HG03159 (cell line): ENCODE measurements at regions not wholly inside any gene's neighbourhood (a gene's known extent, or its start where the extent isn't known, plus 50 kb on each side); places are given as distances from the start of the nearest gene placed in this dataset.
A peak's percentile ranks its signal among the peaks of the same experiment; 100 is the strongest.
"Not testable (repeated sequence)": the region's sequence is repeated elsewhere in the genome, so short reads cannot be mapped to it uniquely, and the experiment has no call there.

Experiments
- ATAC-seq: cut with Tn5 transposase; IDR thresholded peaks from one replicate; pipeline ENCODE4 v1.9.1; 2021; ENCODE audit warnings: mild to moderate bottlenecking, moderate library complexity; ENCODE audit not compliant: unreplicated experiment

DNA sequence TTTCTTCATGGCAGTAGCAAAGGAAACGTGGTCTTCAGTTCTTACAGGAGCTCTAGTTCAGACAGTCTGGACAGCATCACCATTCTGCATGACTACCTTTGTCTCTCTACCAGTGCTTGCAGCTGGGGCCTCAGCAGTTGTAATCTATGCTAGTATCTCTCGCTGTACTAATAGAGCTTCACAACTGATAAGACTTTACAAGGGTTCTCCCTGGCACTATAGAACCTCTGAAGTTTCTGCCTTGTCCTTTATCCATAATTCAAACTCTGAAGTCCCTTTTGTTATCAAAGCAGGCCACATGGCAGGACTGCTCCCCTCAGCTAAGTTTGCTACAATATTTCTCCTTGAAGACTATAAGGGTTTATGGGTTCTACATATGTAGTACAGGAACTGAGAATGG, 842.1 kb upstream of the ADGRB3 start:
- ATAC-seq, result no peak

DNA sequence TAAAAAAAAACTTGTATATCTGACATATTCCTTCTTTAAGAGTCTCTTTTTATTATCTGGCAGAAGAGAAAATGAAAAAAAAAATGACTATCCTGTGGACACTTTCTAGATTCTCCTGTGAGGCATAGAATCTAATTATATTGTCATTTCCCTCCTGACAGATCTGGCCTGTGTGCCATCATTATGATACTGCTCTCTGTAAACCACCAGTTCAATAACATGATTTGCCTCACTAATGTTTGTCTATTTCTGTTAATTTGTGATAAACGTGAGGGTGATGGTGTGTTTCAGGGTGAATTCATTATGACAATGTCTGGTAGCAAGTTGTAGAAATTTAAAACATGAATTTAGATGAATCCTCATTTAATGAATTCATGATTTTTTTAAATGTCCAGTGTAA, 844.5 kb upstream of the ADGRB3 start:
- no peak for ATAC-seq

DNA sequence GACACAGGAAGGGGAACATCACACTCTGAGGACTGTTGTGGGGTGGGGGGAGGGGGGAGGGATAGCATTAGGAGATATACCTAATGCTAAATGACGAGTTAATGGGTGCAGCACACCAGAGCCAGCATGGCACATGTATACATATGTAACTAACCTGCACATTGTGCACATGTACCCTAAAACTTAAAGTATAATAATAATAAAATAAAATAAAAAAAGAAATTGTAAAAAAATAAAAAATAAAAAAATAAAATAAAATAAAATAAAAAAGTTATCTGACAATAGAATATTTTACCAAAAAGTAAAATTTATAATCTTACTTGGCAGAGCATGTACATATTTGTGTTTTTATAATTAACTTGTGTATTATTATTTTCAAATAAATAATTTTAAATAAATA, 848.0 kb upstream of the ADGRB3 start:
- not testable (repeated sequence) for ATAC-seq

DNA sequence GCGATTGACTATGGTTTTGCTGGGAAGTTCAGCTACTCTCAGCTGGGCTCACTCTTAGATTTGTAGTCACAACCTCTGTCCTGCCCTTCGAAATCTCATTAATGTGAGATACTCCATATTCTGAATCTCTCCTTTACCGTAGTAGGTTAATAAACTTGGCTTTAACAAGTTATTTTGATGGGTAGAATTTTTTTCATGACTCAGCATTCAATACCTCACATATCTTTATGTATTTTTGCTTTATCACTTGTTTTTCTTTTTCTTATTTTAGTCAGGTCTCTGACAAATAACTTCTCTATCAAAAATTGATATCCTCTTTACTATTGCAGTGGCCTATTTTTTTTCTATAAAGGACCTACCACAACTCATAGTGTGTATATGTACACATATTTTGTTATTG, 855.2 kb upstream of the ADGRB3 start:
- no peak for ATAC-seq

DNA sequence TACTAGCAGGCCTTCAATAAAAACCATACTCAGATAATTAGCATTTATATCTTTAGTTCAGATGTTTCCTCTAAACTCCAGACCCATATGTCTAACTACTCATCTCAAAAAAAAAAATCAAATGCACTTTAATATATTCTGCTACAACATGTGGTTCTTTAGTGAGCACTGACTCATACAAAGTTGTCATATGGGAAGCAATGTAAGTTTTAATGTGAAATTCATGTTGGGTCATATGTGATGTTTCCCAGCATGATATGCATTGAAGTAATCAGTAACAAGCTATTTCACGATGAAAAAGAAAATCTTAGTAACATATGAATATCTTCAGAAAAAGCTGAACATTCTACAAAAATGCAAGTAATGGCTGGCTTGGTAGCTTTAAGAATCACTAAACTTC, 859.7 kb upstream of the ADGRB3 start:
- no peak for ATAC-seq

DNA sequence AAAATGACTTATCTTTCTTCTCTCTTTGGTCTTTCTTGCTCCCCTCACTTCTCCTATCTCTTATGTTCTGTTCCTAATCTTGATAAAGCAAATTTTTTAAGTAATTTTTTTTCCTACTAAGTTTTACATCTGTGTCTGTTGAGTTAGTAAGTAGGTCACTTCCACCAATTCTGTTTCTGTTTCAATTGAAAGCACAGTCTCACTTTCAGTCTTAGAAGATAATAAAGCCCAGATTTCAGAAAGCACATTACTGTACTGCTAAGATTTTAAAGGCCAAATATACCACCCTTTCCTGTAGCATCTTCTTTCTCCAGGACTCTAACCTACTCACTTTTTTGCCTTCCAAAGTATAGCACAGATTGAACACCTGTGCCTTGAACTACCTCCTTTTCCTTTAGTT, 866.1 kb upstream of the ADGRB3 start:
- peak; percentile 91 for ATAC-seq

DNA sequence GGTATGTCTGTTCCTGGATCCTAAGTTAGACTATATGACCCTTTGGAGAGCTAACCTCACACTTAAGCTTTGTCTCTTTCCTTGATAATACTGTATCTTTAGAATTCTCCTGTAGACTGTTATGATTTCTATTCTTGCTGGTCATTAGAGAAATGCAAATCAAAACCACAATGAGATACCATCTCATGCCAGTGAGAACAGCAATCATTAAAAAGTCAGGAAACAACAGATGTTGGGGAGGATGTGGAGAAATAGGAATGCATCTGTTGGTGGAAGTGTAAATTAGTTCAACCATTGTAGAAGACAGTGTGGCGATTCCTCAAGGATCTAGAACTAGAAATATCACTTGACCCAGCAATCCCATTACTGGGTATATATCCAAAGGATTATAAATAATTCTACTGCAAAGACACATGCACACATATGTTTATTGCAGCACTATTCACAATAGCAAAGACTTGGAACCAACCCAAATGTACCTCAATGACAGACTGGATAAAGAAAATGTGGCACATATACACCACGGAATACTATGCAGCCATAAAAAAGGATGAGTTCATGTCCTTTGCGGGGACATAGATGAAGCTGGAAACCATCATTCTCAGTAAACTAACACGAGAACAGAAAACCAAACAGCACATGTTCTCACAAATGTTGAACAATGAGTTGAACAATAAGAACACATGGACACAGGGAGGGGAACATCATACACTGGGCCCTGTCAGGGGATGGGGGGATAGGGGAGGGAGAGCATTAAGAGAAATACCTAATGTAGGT, 867.8 kb upstream of the ADGRB3 start:
- ATAC-seq, result not testable (repeated sequence)

DNA sequence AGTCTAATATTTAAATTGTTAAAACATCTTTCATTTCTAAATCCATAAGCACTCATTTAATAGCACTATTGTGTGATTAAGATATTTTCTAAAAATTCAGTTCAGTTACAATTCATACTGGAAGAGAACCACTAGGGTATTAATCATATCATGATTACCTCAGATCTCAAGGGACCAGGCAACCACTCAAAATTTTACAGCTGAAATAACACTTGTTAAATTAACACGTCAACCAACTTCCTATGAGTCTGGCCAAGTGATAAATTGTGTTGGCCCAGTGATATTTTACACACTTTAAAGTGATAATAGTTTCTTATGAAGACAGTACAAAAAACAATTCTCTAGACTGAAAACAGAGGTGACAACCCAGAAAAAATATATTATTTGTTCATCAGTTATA, 869.0 kb upstream of the ADGRB3 start:
- ATAC-seq, result no peak

DNA sequence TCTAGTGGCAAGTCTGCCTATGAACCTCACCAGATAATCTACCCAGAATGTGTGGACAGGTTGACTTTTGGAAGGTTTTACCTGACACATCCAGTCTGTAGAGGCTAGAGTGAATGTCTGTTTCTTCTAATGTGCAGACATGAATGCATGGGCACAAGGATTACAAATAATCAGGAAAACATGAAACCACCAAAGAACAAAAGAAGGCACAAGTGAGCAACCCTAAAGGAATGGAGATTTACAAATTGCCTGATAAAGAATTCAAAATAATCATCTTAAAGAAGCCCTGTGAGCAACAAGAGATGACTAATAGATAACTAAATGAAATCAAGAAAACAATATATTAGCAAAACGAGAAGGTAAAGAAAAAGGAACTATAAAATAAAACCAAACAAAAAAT, 876.1 kb upstream of the ADGRB3 start:
- no peak for ATAC-seq

DNA sequence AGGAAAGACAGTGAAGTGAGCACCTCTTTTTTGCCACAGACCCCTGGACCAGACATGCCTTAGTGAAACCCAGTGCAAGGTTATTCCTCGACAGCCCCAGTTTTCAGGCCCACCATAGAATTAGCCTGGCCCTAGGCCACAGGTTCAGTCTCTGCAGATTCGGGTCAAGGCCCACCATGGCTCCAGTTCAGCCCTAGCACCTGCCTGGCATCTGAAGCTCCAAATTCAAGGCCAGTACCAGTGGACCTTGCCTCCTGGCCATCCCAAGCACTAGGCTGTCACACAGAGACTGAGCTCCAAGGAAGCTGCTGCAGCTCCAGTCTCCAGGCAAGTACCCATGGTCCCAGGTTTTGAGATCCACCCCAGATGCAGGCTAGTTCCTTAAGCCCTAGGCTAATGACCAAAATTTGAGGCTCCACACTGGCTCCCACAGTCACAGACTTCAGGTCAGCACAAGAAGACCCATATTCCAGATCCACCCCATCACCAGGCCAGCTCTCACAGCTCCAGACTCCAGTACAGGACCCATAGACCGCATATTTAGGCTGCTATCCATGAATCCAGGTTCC, 877.5 kb upstream of the ADGRB3 start:
- no peak for ATAC-seq

DNA sequence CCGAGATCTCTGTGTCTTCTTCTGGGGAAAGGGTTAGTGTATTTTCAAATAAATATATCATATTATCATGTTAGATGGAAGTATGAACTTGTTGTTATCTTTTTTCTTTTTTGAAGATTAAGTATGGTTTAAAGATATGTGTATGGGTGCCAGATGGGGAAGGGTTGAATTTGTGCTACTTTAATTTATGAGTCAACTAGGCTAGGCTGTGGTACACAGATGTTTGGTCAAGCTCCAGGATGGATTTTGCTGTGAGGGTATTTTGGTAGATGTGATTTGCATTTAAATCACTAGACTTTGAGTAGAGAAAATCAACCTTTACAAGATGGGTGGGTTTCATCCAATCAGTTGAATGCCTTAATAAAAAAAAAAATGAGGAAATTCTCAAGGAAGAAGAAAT, 886.6 kb upstream of the ADGRB3 start:
- ATAC-seq, result no peak

DNA sequence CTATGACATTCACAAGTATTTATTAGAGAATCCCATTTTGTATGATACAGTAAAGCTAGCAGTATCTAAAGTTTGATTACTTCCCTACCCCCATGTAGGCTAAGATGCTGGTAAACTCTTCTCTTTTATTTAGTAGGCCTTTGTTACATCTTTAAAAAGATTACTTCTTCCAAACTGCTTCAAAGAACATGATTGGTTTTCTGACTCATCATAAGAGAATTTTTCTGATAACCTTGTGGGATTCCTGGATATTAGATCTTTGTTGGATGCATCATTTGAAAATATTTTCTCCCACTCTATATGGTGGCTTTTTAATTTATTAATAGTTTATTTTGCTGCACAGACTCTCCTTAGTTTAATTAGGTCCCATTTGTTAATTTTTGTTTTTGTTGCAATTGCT, 898.3 kb upstream of the ADGRB3 start:
- no peak for ATAC-seq

DNA sequence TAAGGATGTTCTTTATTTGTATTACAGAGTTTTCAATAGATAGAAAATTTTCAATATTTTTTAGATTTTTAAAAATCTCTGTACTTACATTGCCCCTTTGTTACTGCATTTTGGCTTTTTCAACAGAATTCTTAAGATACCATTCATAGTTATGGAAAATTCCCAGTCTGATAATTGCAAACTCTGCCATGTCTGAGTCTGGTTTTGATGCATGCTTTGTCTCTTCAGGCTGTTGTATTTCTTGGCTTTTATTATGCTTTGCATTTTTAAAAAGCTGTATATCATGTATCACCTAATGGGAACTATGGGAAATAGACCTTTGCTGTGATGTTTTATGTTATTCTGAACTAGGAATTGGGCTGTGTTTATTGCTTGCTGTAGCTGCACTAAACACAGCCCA, 898.9 kb upstream of the ADGRB3 start:
- ATAC-seq, result no peak

DNA sequence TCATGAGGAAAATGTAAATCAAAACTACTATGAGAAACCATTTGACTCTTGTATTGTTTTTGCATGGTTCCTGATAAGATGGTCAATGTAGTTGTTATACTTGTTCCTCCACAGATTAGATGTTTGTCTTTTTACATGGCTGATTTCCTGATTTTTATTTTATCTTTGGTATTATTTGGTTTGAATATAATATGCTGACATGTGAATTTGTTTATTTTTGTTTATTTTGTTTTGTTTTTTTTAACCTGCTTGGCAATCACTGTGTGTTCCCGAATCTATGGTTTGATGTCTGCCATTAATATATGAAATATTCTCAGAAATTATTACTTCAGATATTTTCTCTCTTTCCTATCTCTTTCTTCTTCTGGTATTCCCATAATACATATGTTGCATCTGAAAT, 899.5 kb upstream of the ADGRB3 start:
- ATAC-seq, result no peak

DNA sequence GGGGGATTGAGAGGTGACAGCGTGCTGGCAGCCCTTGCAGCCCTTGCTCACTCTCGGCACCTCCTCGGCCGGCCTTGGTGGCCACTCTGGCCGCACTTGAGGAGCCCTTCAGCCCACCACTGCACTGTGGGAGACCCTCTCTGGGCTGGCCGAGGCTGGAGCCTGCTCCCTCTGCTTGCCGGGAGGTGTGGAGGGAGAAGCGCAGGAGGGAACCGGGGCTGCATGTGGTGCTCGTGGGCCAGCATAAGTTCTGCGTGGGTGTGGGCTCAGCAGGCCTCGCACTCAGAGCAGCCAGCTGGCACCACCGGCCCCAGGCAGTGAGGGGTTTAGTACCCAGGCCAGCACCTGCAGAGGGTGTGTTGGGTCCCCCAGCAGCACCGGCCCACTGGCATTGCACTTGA, 912.2 kb upstream of the ADGRB3 start:
- no peak for ATAC-seq

DNA sequence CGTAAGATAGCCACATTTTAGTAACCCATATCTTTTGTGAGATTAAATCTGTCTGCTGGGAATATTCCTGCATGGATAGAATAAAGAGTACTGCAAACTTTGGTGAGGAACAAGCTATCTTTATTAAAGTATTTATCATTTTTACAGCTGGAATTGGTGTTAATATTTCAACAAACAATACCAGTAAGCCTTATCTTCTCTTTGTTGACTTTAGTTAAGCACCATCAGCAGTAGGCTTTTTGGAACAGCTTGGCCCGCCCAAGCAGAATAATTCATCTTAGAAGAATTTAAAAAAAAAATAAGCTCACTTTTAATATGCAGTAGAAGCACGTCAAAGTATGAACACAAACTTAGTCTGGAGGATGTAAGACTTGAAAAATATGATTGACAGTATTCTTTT, 917.8 kb upstream of the ADGRB3 start:
- no peak for ATAC-seq

DNA sequence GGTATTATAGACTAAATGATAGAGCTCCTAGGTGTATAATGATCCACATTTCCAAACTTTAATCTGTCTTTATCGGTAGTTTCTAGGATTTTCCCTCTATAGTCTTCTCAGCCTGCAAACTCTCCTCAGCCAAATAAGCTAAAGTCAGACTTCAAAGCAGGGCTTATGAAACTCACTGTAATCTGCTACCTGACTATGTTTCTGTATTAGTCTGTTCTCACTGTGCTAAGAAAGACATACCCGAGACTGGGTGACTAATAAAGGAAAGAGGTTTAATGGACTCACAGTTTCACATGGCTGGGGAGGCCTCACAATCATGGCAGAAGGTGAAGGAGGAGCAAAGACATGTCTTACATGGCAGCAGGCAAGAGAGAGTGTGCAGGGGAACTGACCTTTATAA, 928.7 kb upstream of the ADGRB3 start:
- no peak for ATAC-seq

DNA sequence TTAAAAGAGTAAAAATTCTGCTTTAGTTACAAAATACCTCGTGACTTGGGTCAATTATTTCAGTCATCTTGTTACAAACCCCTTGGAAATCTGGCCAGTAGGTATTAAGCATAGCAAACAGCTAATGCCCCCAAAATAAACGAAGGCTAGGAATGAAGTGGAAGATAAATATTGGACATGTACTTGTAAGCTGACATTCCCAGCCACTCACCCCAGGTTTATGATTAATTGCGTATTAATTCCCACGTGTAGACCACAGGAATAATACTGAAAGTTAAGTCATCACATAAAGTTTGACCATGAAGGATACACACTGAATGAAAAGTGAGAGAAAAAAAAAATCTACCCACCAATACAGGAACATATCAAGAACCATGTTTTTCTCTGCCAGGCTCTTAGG, 936.5 kb upstream of the ADGRB3 start:
- no peak for ATAC-seq

DNA sequence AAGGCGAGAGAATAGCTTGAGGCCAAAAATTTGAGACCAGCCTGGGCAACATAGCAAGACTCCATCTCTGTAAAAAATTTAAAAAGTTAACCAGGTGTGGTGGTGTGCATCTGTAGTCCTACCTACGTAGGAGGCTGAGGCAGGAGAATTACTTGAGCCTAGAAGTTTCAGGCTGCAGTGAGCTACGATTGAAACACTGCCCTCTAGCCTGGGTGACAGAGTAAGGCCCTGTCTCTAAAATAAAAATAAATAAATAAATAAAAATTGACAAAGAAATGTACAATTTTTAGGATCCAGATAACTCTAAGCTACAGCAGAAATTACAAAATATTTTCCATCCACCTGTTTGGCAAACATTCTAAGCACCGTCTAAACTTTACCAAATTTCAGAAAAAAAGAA, 941.0 kb upstream of the ADGRB3 start:
- no peak for ATAC-seq

DNA sequence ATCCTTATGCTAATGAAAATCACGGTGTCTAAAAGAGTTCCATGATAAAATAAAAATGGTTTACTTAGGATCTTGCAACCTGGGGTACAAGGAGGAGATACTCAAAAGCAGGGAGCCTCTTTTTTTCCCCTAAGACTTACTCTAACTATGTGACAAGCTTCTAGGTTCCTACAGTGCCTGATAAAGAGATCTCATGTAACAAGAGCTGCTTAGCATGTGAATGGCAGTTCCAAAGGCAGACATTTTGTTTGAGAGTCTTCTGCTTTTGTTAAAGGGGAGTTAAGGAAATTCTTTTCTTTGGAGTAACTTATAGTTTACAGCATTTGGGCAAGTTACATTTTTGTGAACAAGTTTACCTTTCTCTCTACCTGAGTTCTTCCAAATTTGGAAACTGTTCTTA, 945.8 kb upstream of the ADGRB3 start:
- ATAC-seq, result no peak

DNA sequence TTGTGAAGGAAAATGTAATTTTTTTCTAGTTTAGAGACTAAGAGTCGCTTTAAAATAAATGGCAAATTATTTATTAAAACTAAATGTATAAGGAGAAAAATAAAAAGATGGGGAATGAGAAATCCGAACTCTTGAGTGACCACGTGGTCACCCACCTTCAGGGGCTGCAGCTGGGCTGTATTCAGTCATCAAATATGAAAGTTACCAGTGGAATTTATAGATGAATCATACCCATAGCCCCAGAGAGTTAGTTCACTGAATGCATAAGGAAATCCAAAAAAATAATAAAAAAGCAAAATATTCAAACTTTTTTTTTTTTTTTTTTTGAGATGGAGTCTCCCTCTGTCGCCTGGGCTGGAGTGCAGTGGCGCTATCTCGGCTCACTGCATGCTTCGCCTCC, 947.7 kb upstream of the ADGRB3 start:
- no peak for ATAC-seq

DNA sequence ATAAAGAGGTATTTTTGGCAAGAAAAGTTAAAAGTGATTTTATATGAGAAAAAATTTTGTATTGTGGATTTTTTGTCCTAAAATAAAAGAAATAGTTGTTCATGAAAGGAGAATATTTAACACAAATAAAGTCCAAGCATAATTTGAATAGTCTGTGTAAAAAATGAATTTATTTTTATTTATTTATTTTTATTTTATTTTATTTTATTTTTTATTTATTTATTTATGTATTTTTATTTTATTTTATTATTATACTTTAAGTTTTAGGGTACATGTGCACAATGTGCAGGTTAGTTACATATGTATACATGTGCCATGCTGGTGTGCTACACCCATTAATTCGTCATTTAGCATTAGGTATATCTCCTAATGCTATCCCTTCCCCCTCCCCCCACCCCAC, 948.9 kb upstream of the ADGRB3 start:
- ATAC-seq, result not testable (repeated sequence)

DNA sequence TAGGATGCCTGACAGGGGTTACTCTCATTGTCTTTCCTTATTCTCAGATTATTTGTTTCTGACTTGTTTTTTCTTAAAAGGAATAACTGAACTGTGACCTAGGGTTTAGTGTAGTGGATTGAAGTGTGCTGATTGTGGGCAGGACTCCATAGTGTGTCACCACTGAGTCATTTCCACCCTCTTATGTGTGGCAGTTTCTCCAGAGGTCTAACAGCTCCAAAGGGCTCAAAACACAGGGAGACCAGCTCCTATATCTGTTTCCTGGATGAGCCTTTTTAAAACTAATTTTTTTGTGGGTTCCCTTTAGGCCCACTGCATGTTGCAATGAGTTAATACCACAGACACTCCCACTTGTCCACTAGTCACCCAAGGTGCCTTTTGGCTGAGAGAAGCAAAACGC, 951.1 kb upstream of the ADGRB3 start:
- ATAC-seq, result no peak
